ENCODE measurements at regions not wholly inside any gene's neighbourhood (a gene's known extent, or its start where the extent isn't known, plus 50 kb on each side); places are given as distances from the start of the nearest gene placed in this dataset.

DNA sequence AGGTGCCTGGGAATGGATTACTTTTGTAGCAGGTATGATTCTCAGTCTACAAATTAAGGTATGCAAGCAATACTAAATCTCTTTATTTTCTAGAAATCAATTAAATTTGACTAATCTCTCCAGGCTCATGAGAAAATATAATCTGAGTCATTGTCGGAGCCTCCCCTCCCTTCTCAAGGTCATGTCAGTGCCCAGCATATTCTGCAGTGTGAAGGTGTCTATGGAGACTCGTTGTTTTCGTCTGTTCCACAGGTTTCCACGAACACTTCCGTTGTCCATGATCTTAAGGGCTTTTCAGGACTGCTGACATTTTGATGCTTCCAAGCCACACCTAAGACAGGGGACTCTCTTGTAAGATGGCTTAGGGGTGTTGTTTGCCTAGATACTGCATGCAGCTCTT, 56.6 kb upstream of the SCOC start:
- no peak for DNase-seq (ENCODE audit: low spot score)

DNA sequence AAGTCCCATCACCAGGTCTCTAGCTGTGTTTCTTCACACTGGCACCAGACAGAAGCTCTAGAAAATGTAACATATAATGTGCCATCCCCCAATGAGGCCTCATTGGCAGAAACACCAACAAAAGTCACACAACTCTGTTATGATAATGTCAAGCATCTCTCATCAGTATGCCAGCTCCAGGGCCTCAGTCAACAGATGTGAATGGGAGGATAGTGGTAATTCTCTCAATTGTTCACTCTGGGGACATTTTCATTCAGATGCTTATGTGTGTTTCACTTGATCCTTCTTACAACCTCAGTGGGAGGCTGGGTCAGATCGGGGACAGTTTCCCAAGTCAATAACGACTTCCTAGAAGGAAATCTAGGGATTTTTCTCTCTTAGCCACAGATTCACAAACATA, 57.5 kb upstream of the SCOC start:
- peak; percentile 50 for DNase-seq (ENCODE audit: low spot score)

DNA sequence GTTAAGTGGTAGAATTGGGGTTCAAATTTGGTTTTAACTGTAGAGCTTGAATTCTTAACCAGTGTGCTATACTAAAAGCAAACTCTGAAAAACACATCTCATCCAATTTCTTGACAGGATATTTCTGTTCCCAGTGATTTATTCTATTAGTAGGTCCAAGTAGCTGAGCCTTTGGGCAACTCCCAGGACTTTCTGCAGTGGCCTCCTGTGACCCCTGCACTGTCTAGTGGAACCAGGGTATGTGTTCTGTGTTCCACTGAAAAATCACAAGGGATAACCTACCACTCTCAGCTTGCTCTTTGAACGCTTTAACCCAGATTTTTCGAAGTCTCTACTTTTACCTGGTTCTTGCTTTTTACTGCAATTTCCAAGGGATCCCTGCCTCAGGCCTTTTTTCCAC, 58.0 kb upstream of the SCOC start:
- DNase-seq (ENCODE audit: low spot score) = no peak

DNA sequence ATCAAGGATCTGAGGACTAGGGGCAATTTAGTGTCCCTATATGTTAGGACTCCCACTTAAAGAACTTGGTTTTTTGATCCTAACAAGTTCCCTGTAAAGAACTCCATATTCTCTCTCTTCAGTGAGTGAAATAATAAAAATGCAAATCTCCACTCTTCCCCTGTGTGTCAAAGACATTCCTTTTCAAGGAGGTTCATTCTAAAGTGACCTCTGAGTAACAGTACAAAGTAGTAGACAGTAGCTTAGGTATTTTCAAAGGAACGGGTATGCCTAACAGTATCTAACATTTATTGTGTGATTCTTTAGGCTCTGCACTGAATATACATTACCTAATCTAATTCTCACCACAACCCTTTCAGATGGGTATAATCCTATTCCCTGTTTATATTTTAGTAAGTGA, 58.4 kb upstream of the SCOC start:
- no peak for DNase-seq (ENCODE audit: low spot score)

DNA sequence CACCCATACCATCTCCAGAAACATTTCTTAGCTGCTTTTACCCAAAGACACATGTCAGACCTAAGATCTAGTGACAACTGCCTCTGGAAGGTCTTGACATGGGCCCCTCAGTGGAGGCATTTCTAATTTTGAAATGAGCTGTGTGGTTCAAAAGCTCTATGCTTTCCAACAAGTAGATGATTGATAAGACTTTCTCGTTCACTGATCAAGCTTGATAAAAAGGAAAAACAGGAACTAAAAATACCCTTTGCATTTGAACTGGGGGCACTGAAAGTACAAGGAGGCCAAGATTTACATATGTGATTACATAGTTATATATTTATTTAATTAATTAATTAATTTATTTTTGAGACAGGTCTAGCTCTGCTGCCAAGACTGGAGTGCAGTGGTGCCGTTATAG, 61.3 kb upstream of the SCOC start:
- no peak for DNase-seq (ENCODE audit: low spot score)

DNA sequence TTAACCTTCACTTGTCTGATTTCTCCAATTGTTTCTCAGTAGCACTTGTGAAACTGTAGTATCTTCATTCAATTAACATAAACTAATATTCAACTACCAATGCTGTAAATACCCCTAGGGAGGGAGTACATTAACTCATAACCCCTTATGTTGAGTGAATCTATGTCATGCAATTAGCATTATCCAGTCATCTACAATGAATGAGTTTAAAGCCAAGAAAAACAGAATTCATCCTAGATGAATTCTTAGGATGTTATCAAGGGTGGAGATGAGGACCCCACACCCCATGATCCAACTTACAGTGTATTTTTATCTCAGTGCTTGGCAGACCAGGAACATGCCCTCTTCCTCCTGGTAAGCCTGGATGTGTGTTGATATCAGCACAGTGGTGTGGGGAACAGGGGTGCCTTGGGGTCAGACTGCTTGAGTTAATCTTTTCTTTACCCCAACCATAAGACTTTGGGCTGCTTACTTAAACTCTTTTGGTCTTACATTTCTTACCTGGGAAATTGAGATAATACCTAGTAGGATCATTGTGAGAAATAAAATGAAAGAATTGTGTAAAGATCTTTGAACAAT, 62.1 kb upstream of the SCOC start:
- DNase-seq (ENCODE audit: low spot score) = no peak

DNA sequence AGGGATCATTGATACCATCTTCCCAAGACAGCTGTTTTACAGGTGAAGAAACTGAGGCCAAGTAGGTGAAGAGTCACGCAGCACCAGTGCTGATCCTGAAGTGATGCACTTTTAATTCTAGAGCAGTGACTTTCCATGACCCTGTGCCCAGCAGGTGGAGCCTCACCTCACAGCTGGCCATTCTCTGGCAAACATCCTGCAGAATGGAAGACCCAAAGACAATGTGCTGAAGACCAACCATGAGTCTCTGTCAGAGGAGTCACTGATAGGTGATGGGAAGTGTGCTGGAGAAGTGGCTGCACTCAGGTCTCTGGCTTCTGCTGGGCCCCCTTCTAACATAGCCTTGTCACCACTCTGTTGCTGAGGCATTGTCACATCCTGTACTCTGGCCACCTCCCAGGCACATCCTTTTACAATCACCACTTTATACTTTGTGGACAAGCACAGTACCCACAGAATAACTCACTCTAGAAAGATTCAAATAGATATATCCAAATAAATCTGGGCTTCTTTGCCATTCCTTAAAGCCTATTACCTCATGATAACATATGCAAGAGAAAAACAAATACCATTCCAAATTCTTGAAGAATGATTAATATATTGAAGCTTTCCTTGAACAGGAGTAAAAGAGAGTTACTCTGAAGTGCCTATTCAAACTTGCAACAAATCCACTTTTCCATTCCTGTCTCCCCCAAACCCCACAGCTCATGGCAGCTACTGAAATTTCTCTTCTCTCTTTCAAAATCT, 64.1 kb upstream of the SCOC start:
- peak; percentile 28 for DNase-seq (ENCODE audit: low spot score)

DNA sequence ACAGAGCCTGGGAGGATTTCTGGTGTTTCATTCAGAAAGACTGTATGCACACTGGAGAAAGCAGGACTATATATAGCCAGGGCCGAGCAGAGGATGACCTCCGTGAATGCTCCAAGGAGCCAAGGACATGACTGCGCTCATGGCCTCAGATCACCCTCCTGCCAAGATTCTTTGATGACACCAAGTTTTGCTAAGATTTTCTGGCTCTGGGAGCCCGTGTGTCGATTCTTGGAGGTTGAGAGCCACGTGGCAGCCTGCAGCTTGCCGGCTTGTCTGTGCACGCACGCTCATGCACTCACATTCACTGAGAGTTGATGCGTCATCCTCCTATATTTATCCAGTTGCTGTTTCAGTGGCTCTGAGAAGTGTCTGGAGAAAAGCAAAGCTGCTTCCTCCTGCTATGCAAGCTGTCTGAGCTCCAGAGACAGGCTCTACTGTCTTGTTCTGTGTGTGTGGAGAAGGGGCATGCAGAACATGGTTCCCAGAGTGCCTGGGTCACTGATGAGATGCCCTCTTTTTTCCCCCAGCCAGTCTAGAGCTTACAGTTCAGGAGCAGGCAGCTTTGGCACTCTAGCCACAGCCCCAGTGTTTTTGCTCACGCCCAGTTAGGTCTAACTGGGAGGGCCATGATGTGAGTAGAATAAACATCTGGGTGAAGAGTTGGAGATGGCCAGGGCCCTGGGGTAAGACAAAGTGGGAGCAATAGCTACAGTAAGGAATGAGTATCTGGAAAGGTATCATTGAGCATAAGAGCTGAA, 64.9 kb upstream of the SCOC start:
- DNase-seq (ENCODE audit: low spot score) = no peak

DNA sequence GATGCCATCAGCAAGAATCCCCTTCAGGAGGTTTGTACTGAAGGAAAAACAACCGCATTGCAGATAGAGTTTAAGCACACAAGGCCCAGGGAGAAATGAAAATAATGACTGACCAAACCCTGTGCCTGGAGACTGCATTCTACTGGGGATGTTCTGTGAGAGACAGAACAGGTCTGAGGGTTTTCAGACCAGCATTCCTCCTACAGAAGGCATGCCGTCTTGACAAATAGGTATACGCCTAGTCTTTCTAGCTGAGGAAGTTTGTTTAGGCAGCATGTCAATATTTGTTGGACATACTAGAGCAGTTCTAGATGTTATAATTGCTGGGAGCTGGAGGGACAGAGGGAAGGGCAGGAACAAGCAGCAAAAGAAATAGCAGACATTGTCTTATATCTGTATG, 68.4 kb upstream of the SCOC start:
- DNase-seq (ENCODE audit: low spot score) = no peak

DNA sequence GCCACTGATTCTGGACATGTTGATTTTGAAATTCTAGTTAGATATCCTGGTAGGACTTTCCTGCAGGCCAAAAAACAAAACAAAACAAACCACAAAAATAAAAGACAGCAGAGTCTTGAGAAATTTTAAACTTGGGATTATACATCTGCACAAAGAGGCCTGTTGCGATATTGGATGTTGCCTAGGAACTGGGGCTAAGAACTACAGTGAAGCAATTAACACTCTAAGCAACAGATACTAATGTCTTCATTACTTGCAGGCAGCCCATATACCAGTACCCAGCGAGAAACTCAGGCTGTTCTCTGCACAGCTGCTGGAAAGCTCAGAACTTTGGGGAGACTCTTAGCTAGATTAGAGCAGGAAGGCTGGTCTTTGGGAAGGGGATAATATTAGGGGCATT, 69.1 kb upstream of the SCOC start:
- no peak for DNase-seq (ENCODE audit: low spot score)

DNA sequence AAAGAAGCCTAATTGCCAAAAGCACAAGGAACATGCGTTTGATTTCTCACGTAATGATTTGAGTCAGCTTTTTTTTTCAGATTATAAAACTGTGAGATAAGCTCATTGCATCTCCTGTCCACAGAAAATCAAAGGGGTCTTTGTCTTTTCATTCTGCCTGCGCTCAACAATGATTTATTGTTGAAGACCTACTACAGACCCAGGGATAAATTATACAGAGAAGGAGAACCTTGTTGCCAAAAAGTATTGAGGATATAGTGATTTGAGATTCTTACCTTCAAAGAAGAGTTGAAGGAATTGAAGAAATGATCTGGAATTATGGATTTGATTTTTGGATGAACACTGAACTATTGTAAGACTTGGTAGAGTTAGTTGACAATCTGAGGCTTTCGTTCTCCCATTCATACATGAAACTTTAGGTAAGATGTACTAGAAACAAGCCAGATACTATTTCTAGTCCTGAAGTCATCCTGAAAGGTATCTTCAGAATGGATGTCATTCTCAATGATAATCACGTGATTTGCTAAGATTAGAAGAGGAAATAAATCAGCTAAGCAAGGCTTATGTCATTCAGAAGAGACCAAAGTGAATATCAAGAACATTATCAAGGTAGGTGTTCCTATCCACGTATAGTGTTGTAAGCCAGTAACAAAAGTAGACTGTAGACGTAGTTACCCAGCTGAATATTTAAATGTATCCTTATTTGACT, 71.1 kb upstream of the SCOC start:
- no peak for DNase-seq (ENCODE audit: low spot score)

DNA sequence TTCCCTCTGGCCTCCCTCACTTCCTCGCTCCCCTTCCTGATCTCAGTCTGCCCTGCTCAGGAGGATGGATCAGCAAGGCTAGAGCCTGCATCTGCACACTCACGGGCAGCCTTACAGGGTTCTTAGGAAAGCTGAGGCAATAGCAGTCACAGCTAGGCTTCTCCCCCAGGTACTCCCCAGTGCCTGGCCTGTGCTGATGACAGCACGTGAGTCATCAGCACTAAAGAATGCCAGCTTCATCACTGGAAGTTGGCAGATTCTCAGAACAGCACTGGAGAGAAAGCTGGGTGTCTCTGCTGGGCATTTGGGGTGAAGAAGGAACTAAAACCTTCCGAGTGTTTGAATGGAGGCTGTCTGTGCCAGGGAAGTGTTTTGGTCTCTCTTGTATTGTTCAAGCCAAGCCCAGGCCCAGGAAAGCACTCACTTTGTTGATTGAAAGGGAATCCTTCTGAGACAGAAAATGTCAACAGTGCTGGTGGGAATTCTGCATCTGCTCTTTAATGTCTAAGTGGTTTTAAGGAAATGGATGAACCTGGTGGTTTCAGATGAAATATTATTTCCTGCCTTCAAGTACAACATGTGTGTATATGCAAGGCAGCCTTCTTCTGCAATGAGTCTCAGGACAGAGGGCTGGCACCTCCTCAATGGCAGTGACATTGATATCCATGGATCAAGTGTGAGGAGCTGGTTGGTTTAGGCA, 73.0 kb upstream of the SCOC start:
- no peak for DNase-seq (ENCODE audit: low spot score)

DNA sequence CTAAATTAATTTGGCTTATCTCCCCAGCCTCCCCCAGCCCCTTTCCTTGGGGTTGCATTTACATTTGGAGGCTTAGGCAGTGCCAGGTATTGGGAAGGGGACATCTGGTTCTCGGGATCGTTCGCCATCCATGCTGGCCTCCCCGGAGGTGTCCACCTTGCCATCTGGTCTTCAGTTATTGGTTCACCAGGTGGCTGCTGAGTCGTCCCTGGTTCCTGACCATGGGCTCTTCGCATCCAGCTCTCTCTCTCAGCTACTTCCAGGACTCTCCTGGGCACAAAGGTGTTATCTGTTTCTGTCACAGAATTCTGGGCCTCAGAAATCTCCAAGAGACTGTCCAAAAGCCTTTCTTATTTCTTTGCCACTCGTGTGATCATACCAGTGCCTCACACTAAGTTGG, 75.4 kb upstream of the SCOC start:
- DNase-seq (ENCODE audit: low spot score) = no peak

DNA sequence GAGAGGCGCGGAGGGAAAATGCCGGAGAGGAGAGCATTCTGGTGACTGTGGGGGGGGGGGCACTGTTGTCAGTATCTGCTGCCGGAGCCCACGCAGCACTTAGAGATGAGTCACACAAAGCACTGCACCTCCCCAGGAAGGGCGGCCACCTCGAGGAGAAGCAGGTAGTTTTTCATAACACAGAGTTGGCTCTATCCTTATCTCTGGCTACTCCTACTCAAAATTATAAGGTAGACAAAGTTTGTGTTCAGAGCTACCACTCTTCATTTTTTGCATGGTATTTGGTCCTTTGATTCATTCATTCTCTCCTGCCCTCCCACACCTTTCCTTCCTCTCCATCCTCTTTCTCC, 76.2 kb upstream of the SCOC start:
- DNase-seq (ENCODE audit: low spot score) = peak; percentile 27

DNA sequence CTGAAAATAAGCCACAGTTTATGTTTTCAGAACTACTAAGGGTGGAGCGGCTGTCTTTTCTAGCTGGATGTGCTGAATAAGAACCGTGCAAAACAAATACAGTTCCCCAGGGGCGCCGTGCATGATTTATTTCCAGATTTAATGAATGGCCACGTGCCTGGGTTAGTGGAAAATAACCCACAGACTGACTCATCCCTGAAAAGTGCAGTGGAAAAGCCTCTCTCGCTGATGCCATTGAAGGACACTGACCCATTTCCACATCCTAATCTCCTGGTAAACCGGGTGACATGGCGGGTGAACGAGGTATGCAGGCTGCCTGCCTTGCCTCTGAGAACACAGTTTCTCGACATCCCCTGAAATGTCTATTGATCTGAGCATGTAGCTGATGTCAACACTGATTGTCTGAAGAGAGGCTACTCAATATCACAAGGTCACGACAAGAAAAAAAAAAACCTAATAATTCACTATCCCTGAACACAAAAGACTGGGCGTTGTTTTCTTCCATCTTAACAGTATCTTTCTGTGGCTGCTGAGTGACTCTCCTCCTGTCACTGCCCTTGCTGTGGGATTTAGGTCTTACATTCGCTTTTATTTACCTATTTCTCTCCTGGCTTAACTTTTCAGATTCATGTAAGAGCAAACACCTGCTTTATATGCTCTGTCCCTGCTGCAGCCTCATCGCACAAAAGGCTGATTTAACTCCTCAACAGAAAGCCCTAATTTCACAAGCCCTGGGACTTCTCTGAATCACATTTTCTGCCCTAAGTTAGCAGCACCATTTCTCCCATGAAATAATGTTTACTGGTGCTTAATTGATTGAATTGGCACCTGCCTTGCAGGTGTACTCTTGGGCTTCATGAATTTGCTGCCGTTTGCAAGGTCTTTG, 76.9 kb upstream of the SCOC start:
- peak; percentile 28 for DNase-seq (ENCODE audit: low spot score)

DNA sequence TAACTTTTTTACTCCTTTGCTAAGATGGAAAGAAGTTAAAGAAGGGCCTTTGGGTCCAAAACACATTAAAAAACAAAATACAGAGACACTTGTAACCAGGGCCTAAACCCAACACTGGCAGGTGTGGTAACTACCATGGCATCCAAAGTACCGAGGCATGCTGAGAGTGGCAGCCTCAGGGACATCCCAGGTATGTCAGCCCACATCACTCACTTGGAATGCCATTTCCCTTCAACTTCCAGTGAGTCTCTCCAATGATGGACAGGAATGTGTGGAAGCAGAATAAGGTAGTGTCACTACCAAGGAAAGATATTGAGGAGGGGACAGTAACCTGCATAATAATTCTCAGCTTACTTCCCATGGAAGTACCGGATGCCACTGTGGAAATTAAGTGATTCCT, 79.5 kb upstream of the SCOC start:
- no peak for DNase-seq (ENCODE audit: low spot score)

DNA sequence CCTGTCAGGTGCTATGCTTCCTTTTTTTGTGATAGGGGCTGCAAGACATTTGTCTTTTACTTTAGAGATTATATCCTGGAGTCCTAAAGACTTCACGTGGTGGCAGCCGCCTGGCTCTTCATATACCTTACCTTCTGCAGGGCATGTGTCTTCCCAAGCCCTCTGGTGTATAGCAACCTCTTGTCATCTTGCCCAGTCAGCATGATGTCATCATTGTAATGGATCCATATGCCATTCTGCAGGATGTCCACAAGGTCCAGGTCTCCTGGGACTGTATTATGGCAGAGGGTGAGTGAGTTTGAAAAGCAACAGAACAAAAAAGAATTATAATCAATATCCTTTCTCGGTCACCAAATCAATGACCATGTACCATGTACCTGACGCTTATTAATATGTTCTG, 82.2 kb upstream of the SCOC start:
- DNase-seq (ENCODE audit: low spot score) = no peak

DNA sequence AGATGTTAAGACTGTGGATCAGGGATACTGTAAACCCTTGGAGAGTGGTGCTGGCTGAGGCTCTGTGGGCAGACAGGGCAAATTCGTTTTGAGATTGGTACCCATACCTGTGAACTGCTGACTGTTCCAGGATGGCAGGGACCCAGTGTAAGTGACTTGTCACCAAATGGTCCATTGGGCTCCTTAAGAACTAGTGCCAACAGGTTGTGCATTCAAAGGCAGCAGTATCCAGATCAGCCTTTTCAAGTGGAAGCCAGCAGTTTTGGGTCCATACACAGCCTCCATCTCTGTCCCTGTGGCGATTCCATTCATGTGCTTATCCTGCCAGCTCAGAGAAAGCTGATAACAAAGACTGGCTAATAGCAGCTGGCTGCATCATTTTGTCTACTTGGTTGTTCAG, 84.0 kb upstream of the SCOC start:
- no peak for DNase-seq (ENCODE audit: low spot score)

DNA sequence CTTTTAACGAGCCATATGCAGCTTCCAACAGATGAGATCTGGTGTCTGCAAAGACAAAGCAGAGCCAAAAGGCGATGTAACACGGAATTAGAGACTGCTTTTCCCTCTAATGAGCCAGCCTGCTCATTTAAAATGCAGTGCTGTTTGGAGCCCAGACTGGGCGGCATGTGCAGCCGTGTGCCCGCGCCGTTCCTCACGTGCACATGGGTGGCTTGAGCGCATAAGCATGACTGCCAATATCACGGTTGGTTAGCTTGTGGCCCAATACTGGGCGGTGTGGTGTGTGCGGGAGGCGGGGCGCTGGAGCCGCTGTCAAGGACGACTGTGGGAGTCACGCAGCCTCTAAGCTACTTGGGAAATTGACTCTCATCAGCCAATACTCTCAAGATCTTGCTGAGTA, 87.0 kb upstream of the SCOC start:
- no peak for DNase-seq (ENCODE audit: low spot score)

DNA sequence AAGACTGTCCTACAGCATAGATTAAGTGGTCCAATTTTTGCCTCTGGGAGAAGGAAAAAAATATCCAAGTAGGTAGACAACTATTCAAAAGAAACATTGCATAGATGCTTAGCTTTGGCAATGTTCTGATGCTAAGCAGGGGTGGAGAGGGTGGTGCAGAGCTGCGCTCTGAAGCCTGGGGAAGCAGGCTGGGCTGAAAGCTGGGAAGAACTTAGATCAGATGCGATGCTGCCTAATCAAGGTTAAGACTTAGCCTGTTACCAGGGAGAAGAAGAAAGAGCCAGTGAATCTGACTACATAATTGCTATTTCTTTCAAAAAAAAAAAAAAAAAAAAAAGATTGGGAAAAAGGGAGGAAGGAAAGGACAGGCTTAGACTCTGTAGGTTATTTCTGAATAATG, 89.0 kb upstream of the SCOC start:
- no peak for DNase-seq (ENCODE audit: low spot score)

DNA sequence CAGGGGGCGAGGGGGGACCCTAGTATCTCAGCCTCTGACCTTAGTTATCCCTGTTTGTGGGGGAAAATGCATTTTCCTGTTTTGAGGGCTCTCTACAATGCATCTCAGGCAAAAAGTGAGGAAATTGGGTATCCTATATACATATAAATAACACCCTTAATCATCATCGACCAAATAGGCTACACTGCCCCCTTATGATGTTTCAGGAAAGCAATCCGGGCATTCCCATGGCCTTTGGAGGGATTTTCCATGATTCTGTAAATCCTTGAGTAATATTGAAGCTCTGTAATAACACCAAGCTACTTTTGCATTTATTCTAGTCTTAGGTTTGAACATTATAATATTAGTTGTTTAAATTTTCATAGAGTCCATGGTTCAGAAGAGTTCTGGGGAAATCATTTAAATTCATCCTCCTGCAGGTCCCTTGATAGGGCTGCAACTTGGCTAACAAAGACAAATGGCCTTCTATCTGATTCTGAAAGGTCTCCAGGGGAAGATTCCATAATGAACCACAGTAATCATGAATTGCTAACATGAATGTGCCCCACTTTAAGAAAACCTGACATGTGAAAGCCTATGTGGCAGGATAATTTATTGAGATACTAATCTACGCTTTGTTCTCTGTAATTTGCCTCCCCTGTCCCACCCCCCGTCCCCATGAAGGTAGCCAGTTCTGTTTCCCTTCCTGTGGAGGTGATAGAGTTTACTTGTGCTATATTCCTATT, 91.5 kb upstream of the SCOC start:
- no peak for DNase-seq (ENCODE audit: low spot score)

Measured in iPS-NIHi11 (cell line).